ENCODE measurements at regions not wholly inside any gene's neighbourhood (a gene's known extent, or its start where the extent isn't known, plus 50 kb on each side); places are given as distances from the start of the nearest gene placed in this dataset.

- DNase-seq (ENCODE audit: low spot score), result no peak
Measured at GRCh38 chr16:5433587-5433986, 336.0 kb upstream of the EEF2KMT start.

GRCh38 chr16:5432166-5432565 is 334.6 kb upstream of the EEF2KMT start:
- no peak for DNase-seq (ENCODE audit: low spot score)

- DNase-seq (ENCODE audit: low spot score), result no peak
Measured at GRCh38 chr16:5430598-5430997, 333.0 kb upstream of the EEF2KMT start.

- DNase-seq (ENCODE audit: low spot score), result no peak
Measured at GRCh38 chr16:5428932-5429331, 331.3 kb upstream of the EEF2KMT start.

GRCh38 chr16:5427571-5427970 is 330.0 kb upstream of the EEF2KMT start:
- no peak for DNase-seq (ENCODE audit: low spot score)

- no peak for DNase-seq (ENCODE audit: low spot score)
Measured at GRCh38 chr16:5422643-5423496, 325.3 kb upstream of the EEF2KMT start.

- DNase-seq (ENCODE audit: low spot score), result no peak
Measured at GRCh38 chr16:5422047-5422446, 324.5 kb upstream of the EEF2KMT start.

GRCh38 chr16:5416013-5416412 is 318.4 kb upstream of the EEF2KMT start:
- no peak for DNase-seq (ENCODE audit: low spot score)

- DNase-seq (ENCODE audit: low spot score), result no peak
Measured at GRCh38 chr16:5415123-5415522, 317.5 kb upstream of the EEF2KMT start.

GRCh38 chr16:5412731-5413130 is 315.1 kb upstream of the EEF2KMT start:
- DNase-seq (ENCODE audit: low spot score), result no peak

GRCh38 chr16:5398203-5398602 is 300.6 kb upstream of the EEF2KMT start:
- no peak for DNase-seq (ENCODE audit: low spot score)

GRCh38 chr16:5396880-5397279 is 299.3 kb upstream of the EEF2KMT start:
- DNase-seq (ENCODE audit: low spot score), result no peak

- no peak for DNase-seq (ENCODE audit: low spot score)
Measured at GRCh38 chr16:5393070-5393469, 295.5 kb upstream of the EEF2KMT start.

- DNase-seq (ENCODE audit: low spot score), result no peak
Measured at GRCh38 chr16:5386989-5387388, 289.4 kb upstream of the EEF2KMT start.

- DNase-seq (ENCODE audit: low spot score), result no peak
Measured at GRCh38 chr16:5385811-5386210, 288.2 kb upstream of the EEF2KMT start.

- DNase-seq (ENCODE audit: low spot score), result no peak
Measured at GRCh38 chr16:5385115-5385514, 287.5 kb upstream of the EEF2KMT start.

- no peak for DNase-seq (ENCODE audit: low spot score)
Measured at GRCh38 chr16:5383737-5384136, 286.1 kb upstream of the EEF2KMT start.

GRCh38 chr16:5382484-5382883 is 284.9 kb upstream of the EEF2KMT start:
- DNase-seq (ENCODE audit: low spot score), result no peak

GRCh38 chr16:5381481-5381880 is 283.9 kb upstream of the EEF2KMT start:
- no peak for DNase-seq (ENCODE audit: low spot score)

- DNase-seq (ENCODE audit: low spot score), result no peak
Measured at GRCh38 chr16:5379954-5380353, 282.4 kb upstream of the EEF2KMT start.

- no peak for DNase-seq (ENCODE audit: low spot score)
Measured at GRCh38 chr16:5378531-5378930, 280.9 kb upstream of the EEF2KMT start.

GRCh38 chr16:5377280-5377898 is 279.8 kb upstream of the EEF2KMT start:
- no peak for DNase-seq (ENCODE audit: low spot score)

- no peak for DNase-seq (ENCODE audit: low spot score)
Measured at GRCh38 chr16:5374184-5374583, 276.6 kb upstream of the EEF2KMT start.

GRCh38 chr16:5367951-5368350 is 270.4 kb upstream of the EEF2KMT start:
- DNase-seq (ENCODE audit: low spot score), result no peak
